ENCODE measurements at regions not wholly inside any gene's neighbourhood (a gene's known extent, or its start where the extent isn't known, plus 50 kb on each side); places are given as distances from the start of the nearest gene placed in this dataset.

DNA sequence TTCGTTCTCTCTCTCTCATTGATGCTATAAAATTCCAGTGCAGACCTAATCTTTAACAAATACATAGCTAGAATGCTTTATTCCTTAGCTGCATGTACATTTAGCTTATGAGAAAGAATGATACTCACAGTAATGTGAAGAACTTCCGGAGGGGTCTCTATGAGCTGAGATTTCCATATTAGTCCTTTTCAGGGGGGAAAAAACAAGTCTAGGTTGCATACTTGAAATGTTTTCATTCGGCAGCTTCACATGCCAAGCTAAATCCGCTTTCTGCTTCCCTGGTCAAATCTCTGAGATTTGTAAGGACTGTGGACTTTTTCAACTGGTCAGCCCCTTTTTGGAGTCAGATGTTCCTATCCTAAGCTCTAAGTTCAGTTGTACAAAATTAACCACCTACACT lies 111.5 kb upstream of the COL8A1 start:
- ChIA-PET CTCF (no interaction called here), POLR2A (no interaction called here)
- H3K27ac ChIP-seq (ENCODE audit: low read depth, low read length), result no peak overlapping the region
- H3K4me3 ChIP-seq (ENCODE audit: low read depth, low read length), result no peak overlapping the region
- no peak for TF ChIP-seq CTCF (IDR thresholded peaks at IDR 0.05; ENCODE audit: low read depth, low read length)
- no peaks in the 10 kb centered on the region for H3K27me3 ChIP-seq (ENCODE audit: control insufficient read depth, insufficient read depth, low read length)
- no peak for DNase-seq (ENCODE audit: low read depth, low spot score)
- H3K9me3 ChIP-seq (ENCODE audit: control insufficient read depth, insufficient read depth, low read length), result no peaks in the 10 kb centered on the region

DNA sequence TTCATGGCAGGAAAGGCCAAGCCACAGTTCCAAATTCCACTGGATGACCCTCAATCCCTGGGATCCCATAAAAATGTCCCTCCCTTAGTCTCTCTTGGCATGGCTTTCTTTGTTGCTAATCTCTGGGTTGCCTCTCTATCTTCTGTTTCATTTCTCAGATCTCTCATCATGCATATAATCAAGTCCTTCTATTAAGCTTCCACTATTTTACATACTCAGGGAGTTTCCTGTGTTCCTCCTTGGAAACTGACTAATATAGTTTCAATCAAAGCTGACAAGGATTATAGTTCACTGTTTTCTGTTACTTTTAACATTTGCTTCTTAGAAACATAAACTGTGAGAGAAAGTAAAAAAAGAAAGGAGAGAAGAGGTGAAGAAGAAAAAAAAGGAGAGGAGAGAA lies 113.8 kb upstream of the COL8A1 start:
- TF ChIP-seq CTCF (IDR thresholded peaks at IDR 0.05; ENCODE audit: low read depth, low read length), result no peak
- Histone ChIP-seq H3K4me3 (ENCODE audit: low read depth, low read length) (no peak overlapping the region), H3K9me3 (ENCODE audit: control insufficient read depth, insufficient read depth, low read length) (no peaks in the 10 kb centered on the region), H3K27ac (ENCODE audit: low read depth, low read length) (no peak overlapping the region), H3K27me3 (ENCODE audit: control insufficient read depth, insufficient read depth, low read length) (no peaks in the 10 kb centered on the region)
- CTCF ChIA-PET, result no interaction called here
- POLR2A ChIA-PET, result no interaction called here
- DNase-seq (ENCODE audit: low read depth, low spot score), result no peak

GRCh38 chr3:99523431-99524127 lies 114.8 kb upstream of the COL8A1 start:
- H3K9me3 ChIP-seq (ENCODE audit: control insufficient read depth, insufficient read depth, low read length), result no peaks in the 10 kb centered on the region
- CTCF ChIA-PET, result no interaction called here
- H3K27me3 ChIP-seq (ENCODE audit: control insufficient read depth, insufficient read depth, low read length), result no peaks in the 10 kb centered on the region
- no peak for DNase-seq (ENCODE audit: low read depth, low spot score)
- H3K27ac ChIP-seq (ENCODE audit: low read depth, low read length), result no peak overlapping the region
- no peak for TF ChIP-seq CTCF (IDR thresholded peaks at IDR 0.05; ENCODE audit: low read depth, low read length)
- POLR2A ChIA-PET, result no interaction called here
- H3K4me3 ChIP-seq (ENCODE audit: low read depth, low read length), result no peak overlapping the region

DNA sequence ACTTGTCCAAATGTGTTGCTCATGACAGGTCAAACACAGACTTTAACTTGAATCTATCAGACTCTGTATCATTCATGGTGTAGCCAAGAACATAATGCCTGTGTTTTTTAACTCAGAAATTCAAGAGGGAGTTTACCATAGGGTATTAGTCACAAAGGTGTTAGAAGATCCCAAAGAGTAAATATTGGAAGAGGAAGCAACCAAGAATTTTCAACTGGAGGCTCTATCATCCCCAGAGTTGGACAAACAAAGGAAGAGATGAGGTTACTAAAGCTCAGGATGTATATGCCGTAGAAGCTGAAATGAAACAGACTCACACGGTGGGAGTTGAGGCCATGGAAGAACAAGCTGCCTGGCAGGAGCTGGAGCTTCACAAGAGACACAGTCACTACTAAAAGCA lies 116.2 kb upstream of the COL8A1 start:
- Histone ChIP-seq H3K27ac (ENCODE audit: low read depth, low read length) (no peak overlapping the region), H3K9me3 (ENCODE audit: control insufficient read depth, insufficient read depth, low read length) (no peaks in the 10 kb centered on the region), H3K4me3 (ENCODE audit: low read depth, low read length) (no peak overlapping the region), H3K27me3 (ENCODE audit: control insufficient read depth, insufficient read depth, low read length) (no peaks in the 10 kb centered on the region)
- CTCF ChIA-PET, result interaction anchor here (0.9 to 1.4 kb wide), 2 partner anchors 10 to 24 kb away, joined by 3 to 5 read pairs; no protein-coding TSS in a partner anchor
- no peak for TF ChIP-seq CTCF (IDR thresholded peaks at IDR 0.05; ENCODE audit: low read depth, low read length)
- POLR2A ChIA-PET, result no interaction called here
- DNase-seq (ENCODE audit: low read depth, low spot score), result no peak

GRCh38 chr3:99521551-99521950 lies 116.8 kb upstream of the COL8A1 start:
- Histone ChIP-seq H3K9me3 (ENCODE audit: control insufficient read depth, insufficient read depth, low read length) (no peaks in the 10 kb centered on the region), H3K4me3 (ENCODE audit: low read depth, low read length) (no peak overlapping the region), H3K27ac (ENCODE audit: low read depth, low read length) (no peak overlapping the region), H3K27me3 (ENCODE audit: control insufficient read depth, insufficient read depth, low read length) (no peaks in the 10 kb centered on the region)
- TF ChIP-seq CTCF (IDR thresholded peaks at IDR 0.05; ENCODE audit: low read depth, low read length), result no peak
- POLR2A ChIA-PET, result no interaction called here
- no peak for DNase-seq (ENCODE audit: low read depth, low spot score)
- CTCF ChIA-PET, result interaction anchor here (0.9 to 1.4 kb wide), 2 partner anchors 9 to 10 kb away, joined by 3 to 5 read pairs; no protein-coding TSS in a partner anchor

All from AG04450 (cell line).